WERI-Rb-1 (cell line): ENCODE measurements at regions not wholly inside any gene's neighbourhood (a gene's known extent, or its start where the extent isn't known, plus 50 kb on each side); places are given as distances from the start of the nearest gene placed in this dataset.

ENCODE experiments used
- DNase-seq: peaks from one replicate; pipeline ENCODE4 v3.0.0-alpha.2; 2020
- H3K27ac ChIP-seq: fragments of 250-450 bp; sonication (Bioruptor Pico); 2 replicates; pipeline ENCODE4 v1.5.1; 2020; ENCODE audit warnings: mild to moderate bottlenecking, moderate library complexity
- H3K27me3 ChIP-seq: fragments of 250-450 bp; sonication (Bioruptor Pico); 2 replicates; pipeline ENCODE4 v1.5.1; 2021; ENCODE audit warnings: mild to moderate bottlenecking, low read depth, moderate library complexity; ENCODE audit not compliant: insufficient read depth, severe bottlenecking
- H3K36me3 ChIP-seq: fragments of 250-450 bp; sonication (Bioruptor Pico); 2 replicates; pipeline ENCODE4 v1.5.1; 2020; ENCODE audit warnings: mild to moderate bottlenecking, moderate library complexity
- H3K4me3 ChIP-seq: 2 replicates; pipeline ENCODE4 v1.5.1; 2011; ENCODE audit warnings: low read depth, mild to moderate bottlenecking, control low read depth, low read length
- H3K9me3 ChIP-seq: fragments of 250-450 bp; sonication (Bioruptor Pico); 2 replicates; pipeline ENCODE4 v1.5.1; 2021; ENCODE audit warnings: mild to moderate bottlenecking, moderate library complexity; ENCODE audit not compliant: severe bottlenecking
- CTCF ChIP-seq: IDR thresholded peaks from 2 replicates; pipeline ENCODE4 v1.5.1; 2011; ENCODE audit warnings: low read depth, mild to moderate bottlenecking, control low read depth, inconsistent platforms, low read length

- Histone ChIP-seq H3K9me3 (no peaks in the 10 kb centered on the region), H3K27me3 (no peaks in the 10 kb centered on the region), H3K27ac (no peak overlapping the region), H3K36me3 (no peaks in the 10 kb centered on the region), H3K4me3 (no peak overlapping the region)
- no peak for DNase-seq
- TF ChIP-seq CTCF, result no peak
Measured at GRCh38 chr6:44635486-44635885, 248.0 kb downstream of the CDC5L start.

DNA sequence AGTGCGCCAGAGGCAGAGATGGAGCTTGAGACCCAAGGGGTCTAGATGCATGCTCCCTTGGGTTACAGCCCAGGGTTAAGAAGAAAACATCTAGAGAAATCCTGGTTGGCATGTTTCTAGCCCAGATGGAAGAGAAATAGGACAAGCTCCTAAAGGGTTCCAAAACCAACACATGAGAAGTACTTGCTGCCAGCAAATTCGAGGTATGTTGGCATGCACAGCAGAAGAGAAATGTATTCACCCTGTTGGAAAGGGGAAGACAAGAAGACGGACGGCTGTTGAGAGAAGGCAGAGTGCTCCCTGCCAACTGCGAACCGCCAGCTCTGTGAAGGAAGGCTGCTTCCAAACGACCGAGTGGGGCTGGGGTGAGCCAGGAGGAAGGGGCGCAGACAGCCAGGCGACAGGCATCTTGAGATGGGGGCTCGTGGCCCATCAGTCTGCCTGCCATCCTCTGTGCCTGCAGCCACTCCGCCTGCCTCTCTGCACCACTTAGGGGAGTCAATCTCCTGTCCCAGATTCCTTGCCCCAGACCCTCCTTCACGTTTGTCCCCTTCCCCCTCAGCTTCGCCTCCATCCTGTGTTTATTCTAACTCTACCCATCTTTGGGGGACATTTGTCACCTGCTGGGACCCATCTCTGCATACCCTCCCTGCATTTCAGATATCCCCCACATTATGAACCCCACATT, 249.2 kb downstream of the CDC5L start:
- no peaks in the 10 kb centered on the region for H3K9me3 ChIP-seq
- no peak overlapping the region for H3K4me3 ChIP-seq
- no peaks in the 10 kb centered on the region for H3K27me3 ChIP-seq
- H3K36me3 ChIP-seq, result no peaks in the 10 kb centered on the region
- TF ChIP-seq CTCF, result no peak
- DNase-seq, result no peak
- H3K27ac ChIP-seq, result no peak overlapping the region

- H3K27ac ChIP-seq, result no peak overlapping the region
- no peak overlapping the region for H3K4me3 ChIP-seq
- no peaks in the 10 kb centered on the region for H3K36me3 ChIP-seq
- TF ChIP-seq CTCF, result no peak
- H3K9me3 ChIP-seq, result peaks cover 2% of the 10 kb centered on the region
- H3K27me3 ChIP-seq, result no peaks in the 10 kb centered on the region
- no peak for DNase-seq
Measured at GRCh38 chr6:44641344-44642031, 254.0 kb downstream of the CDC5L start.

DNA sequence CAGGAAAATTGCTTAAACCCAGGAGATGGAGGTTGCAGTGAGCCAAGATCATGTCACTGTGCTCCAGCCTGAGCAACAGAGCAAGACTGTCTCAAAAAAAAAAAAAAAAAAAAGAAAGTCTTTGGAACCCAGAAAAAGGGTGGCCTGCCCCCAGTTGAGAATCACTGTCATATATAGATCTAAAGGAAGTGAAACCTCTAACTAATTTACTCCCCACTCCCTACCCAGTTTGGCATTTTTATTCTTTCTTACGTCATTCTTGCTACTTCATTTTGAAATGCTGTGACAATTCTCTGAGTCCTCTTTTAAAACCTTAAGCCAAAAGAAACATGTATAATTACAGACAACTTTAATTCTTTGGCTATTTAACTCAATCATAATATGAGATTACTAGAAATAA, 254.8 kb downstream of the CDC5L start:
- Histone ChIP-seq H3K4me3 (no peak overlapping the region), H3K27ac (no peak overlapping the region), H3K9me3 (peaks cover 2% of the 10 kb centered on the region), H3K27me3 (no peaks in the 10 kb centered on the region), H3K36me3 (no peaks in the 10 kb centered on the region)
- no peak for DNase-seq
- no peak for TF ChIP-seq CTCF

GRCh38 chr6:44642870-44643522, 255.5 kb downstream of the CDC5L start:
- Histone ChIP-seq H3K36me3 (no peaks in the 10 kb centered on the region), H3K27me3 (no peaks in the 10 kb centered on the region), H3K27ac (no peak overlapping the region), H3K9me3 (peaks cover 3% of the 10 kb centered on the region), H3K4me3 (no peak overlapping the region)
- DNase-seq, result no peak
- TF ChIP-seq CTCF, result no peak
